GM23338 (cell line): ENCODE measurements at regions not wholly inside any gene's neighbourhood (a gene's known extent, or its start where the extent isn't known, plus 50 kb on each side); places are given as distances from the start of the nearest gene placed in this dataset.
"Not testable (repeated sequence)": the region's sequence is repeated elsewhere in the genome, so short reads cannot be mapped to it uniquely, and the experiment has no call there.

ENCODE experiments used
- ATAC-seq: fragments of 200-7000 bp; cut with Tn5 transposase; 3 replicates; pipeline ENCODE4 v1.9.1; 2020
- DNase-seq: peaks from one replicate; pipeline ENCODE4 v3.0.0-alpha.2; 2015; ENCODE audit warnings: low spot score
- H2AFZ ChIP-seq: fragments of 200-600 bp; sonication (generic); 2 replicates; pipeline ENCODE4 v1.8.0; 2016; ENCODE audit warnings: antibody characterized with exemption, mild to moderate bottlenecking, moderate library complexity
- H3F3A ChIP-seq: fragments of 200-600 bp; sonication (generic); replicated peaks from 2 replicates; pipeline ENCODE4 v1.8.0; 2017; ENCODE audit warnings: antibody characterized with exemption, mixed run types, low read depth
- H3K27ac ChIP-seq: fragments of 200-600 bp; sonication (generic); 2 replicates; pipeline ENCODE4 v1.6.1; 2016; ENCODE audit warnings: low read depth
- H3K27me3 ChIP-seq: fragments of 200-600 bp; sonication (generic); 2 replicates; pipeline ENCODE4 v1.8.0; 2016; ENCODE audit warnings: mild to moderate bottlenecking, mixed run types, moderate library complexity; ENCODE audit not compliant: insufficient read depth
- H3K36me3 ChIP-seq: fragments of 200-600 bp; sonication (generic); 2 replicates; pipeline ENCODE4 v1.8.0; 2016; ENCODE audit warnings: mild to moderate bottlenecking; ENCODE audit not compliant: insufficient read depth
- H3K4me1 ChIP-seq: fragments of 200-600 bp; sonication (generic); 2 replicates; pipeline ENCODE4 v1.8.0; 2016; ENCODE audit warnings: mild to moderate bottlenecking, moderate library complexity; ENCODE audit not compliant: insufficient read depth
- H3K4me2 ChIP-seq: fragments of 200-600 bp; sonication (generic); 2 replicates; pipeline ENCODE4 v1.7.1; 2017; ENCODE audit warnings: mixed run types
- H3K4me3 ChIP-seq: fragments of 200-600 bp; sonication (generic); 2 replicates; pipeline ENCODE4 v1.6.1; 2016; ENCODE audit warnings: mixed run types
- H3K79me2 ChIP-seq: fragments of 200-600 bp; sonication (generic); replicated peaks from 2 replicates; pipeline ENCODE4 v1.8.0; 2017; ENCODE audit warnings: mild to moderate bottlenecking; ENCODE audit not compliant: insufficient read depth
- H3K9me2 ChIP-seq: fragments of 200-600 bp; sonication (generic); 2 replicates; pipeline ENCODE4 v1.8.0; 2017; ENCODE audit not compliant: insufficient read depth
- H4K20me1 ChIP-seq: fragments of 200-600 bp; sonication (generic); replicated peaks from 2 replicates; pipeline ENCODE4 v1.8.0; 2017; ENCODE audit warnings: mild to moderate bottlenecking; ENCODE audit not compliant: insufficient read depth
- H3K27ac Mint-ChIP-seq: 2 replicates; pipeline ENCODE4 v1.8.0; 2020; ENCODE audit warnings: inconsistent platforms, mild to moderate bottlenecking, moderate library complexity, mixed read lengths
- H3K27me3 Mint-ChIP-seq: 3 replicates; pipeline ENCODE4 v1.8.0; 2022; ENCODE audit warnings: low read depth, mild to moderate bottlenecking, moderate library complexity, mixed read lengths, inconsistent platforms; ENCODE audit not compliant: insufficient read depth, poor library complexity
- H3K36me3 Mint-ChIP-seq: 3 replicates; pipeline ENCODE4 v1.8.0; 2021; ENCODE audit warnings: low read depth, mild to moderate bottlenecking, inconsistent platforms, moderate library complexity, mixed read lengths
- H3K4me1 Mint-ChIP-seq: 3 replicates; pipeline ENCODE4 v1.8.0; 2020; ENCODE audit warnings: mild to moderate bottlenecking, inconsistent platforms, mixed read lengths
- H3K4me3 Mint-ChIP-seq: 3 replicates; pipeline ENCODE4 v1.8.0; 2021; ENCODE audit warnings: moderate library complexity, mild to moderate bottlenecking, inconsistent platforms, mixed read lengths
- H3K9me3 Mint-ChIP-seq: 3 replicates; pipeline ENCODE4 v1.8.0; 2020; ENCODE audit warnings: moderate library complexity, mild to moderate bottlenecking, inconsistent platforms, mixed read lengths
- CREB1 ChIP-seq: fragments of 250-450 bp; sonication (Bioruptor Pico); IDR thresholded peaks from 2 replicates; pipeline ENCODE4 v1.5.0; 2020; ENCODE audit warnings: low read depth, mild to moderate bottlenecking, moderate library complexity
- JUNB ChIP-seq: IDR thresholded peaks from one replicate; pipeline ENCODE4 v1.6.1; 2016; ENCODE audit warnings: antibody characterized with exemption; ENCODE audit not compliant: unreplicated experiment
- NANOG ChIP-seq: IDR thresholded peaks from 2 replicates; pipeline ENCODE4 v1.6.1; 2016; ENCODE audit warnings: antibody characterized with exemption, borderline replicate concordance
- STAT1 ChIP-seq: IDR thresholded peaks from one replicate; pipeline ENCODE4 v1.6.1; 2016; ENCODE audit warnings: antibody characterized with exemption; ENCODE audit not compliant: unreplicated experiment
- ZNF114 ChIP-seq: fragments of 250-450 bp; sonication (Bioruptor Pico); IDR thresholded peaks from 2 replicates; pipeline ENCODE4 v1.5.0; 2020; ENCODE audit warnings: mild to moderate bottlenecking, moderate library complexity
- ZNF331 ChIP-seq: fragments of 250-450 bp; sonication (Bioruptor Pico); IDR thresholded peaks from 2 replicates; pipeline ENCODE4 v1.5.0; 2020; ENCODE audit warnings: low read depth, mild to moderate bottlenecking, moderate library complexity
- TF ChIP-seq, protein P1 (sequence below): IDR thresholded peaks from one replicate; pipeline ENCODE4 v1.6.1; 2018; ENCODE audit warnings: antibody characterized with exemption; ENCODE audit not compliant: unreplicated experiment
- TF ChIP-seq, protein P2 (sequence below): IDR thresholded peaks from 2 replicates; pipeline ENCODE4 v1.6.1; 2016; ENCODE audit warnings: antibody characterized with exemption
- TF ChIP-seq, protein P3 (sequence below): fragments of 250-450 bp; sonication (Bioruptor Pico); IDR thresholded peaks from 2 replicates; pipeline ENCODE4 v1.5.0; 2020; ENCODE audit warnings: mild to moderate bottlenecking, moderate library complexity
- TF ChIP-seq, protein P4 (sequence below), 2 experiments: fragments of 200-600 bp in 1 of 2; sonication (generic) in 1 of 2; conservative IDR thresholded peaks; 2 replicates each; pipeline versions ENCODE4 v1.5.1 to v1.6.1; 2016 to 2017; ENCODE audit warnings: antibody characterized with exemption in 2 of 2, low read depth in 2 of 2, mild to moderate bottlenecking in 2 of 2, moderate library complexity in 1 of 2

DNA sequence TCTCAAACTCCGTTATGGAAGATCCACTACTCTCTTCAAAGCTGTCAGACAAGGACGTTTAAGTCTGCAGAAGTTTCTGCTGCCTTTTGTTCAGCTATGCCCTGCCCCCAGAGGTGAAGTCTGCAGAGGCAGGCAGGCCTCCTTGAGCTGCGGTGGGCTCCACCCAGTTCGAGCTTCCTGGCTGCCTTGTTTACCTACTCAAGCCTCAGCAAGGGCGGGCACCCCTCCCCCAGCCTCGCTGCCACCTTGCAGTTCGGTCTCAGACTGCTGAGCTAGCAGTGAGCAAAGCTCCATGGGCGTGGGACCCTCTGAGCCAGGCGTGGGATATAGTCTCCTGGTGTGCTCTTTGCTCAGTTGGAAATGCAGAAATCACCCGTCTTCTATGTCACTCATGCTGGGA lies 65.4 kb downstream of the DSEL start:
- peaks cover 18% of the 10 kb centered on the region for H3K4me1 Mint-ChIP-seq
- peaks cover 22% of the 10 kb centered on the region for H3K9me3 Mint-ChIP-seq
- peaks cover 15% of the 10 kb centered on the region for H3K4me1 ChIP-seq
- H3K9me2 ChIP-seq, H3K27ac Mint-ChIP-seq, H3F3A ChIP-seq, H3K27me3 ChIP-seq, H3K36me3 ChIP-seq, H3K4me2 ChIP-seq, H3K4me3 Mint-ChIP-seq, H3K27ac ChIP-seq, H3K4me3 ChIP-seq, DNase-seq, H2AFZ ChIP-seq, H4K20me1 ChIP-seq, H3K27me3 Mint-ChIP-seq, H3K79me2 ChIP-seq, ATAC-seq: not testable (repeated sequence)
- H3K36me3 Mint-ChIP-seq, result peaks cover 17% of the 10 kb centered on the region

GRCh38 chr18:67433971-67434370 lies 82.5 kb downstream of the DSEL start:
- H2AFZ ChIP-seq, result no peak overlapping the region
- no peaks in the 10 kb centered on the region for H3K4me1 Mint-ChIP-seq
- ATAC-seq, result no peak
- TF ChIP-seq JUNB, result no peak
- TF ChIP-seq, protein P1, sequence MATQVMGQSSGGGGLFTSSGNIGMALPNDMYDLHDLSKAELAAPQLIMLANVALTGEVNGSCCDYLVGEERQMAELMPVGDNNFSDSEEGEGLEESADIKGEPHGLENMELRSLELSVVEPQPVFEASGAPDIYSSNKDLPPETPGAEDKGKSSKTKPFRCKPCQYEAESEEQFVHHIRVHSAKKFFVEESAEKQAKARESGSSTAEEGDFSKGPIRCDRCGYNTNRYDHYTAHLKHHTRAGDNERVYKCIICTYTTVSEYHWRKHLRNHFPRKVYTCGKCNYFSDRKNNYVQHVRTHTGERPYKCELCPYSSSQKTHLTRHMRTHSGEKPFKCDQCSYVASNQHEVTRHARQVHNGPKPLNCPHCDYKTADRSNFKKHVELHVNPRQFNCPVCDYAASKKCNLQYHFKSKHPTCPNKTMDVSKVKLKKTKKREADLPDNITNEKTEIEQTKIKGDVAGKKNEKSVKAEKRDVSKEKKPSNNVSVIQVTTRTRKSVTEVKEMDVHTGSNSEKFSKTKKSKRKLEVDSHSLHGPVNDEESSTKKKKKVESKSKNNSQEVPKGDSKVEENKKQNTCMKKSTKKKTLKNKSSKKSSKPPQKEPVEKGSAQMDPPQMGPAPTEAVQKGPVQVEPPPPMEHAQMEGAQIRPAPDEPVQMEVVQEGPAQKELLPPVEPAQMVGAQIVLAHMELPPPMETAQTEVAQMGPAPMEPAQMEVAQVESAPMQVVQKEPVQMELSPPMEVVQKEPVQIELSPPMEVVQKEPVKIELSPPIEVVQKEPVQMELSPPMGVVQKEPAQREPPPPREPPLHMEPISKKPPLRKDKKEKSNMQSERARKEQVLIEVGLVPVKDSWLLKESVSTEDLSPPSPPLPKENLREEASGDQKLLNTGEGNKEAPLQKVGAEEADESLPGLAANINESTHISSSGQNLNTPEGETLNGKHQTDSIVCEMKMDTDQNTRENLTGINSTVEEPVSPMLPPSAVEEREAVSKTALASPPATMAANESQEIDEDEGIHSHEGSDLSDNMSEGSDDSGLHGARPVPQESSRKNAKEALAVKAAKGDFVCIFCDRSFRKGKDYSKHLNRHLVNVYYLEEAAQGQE, result no peak
- no peak for TF ChIP-seq NANOG
- no peak for TF ChIP-seq CREB1 (CRISPR knock-in tag)
- TF ChIP-seq STAT1, result no peak
- TF ChIP-seq ZNF114 (CRISPR knock-in tag), result no peak
- TF ChIP-seq, protein P2, sequence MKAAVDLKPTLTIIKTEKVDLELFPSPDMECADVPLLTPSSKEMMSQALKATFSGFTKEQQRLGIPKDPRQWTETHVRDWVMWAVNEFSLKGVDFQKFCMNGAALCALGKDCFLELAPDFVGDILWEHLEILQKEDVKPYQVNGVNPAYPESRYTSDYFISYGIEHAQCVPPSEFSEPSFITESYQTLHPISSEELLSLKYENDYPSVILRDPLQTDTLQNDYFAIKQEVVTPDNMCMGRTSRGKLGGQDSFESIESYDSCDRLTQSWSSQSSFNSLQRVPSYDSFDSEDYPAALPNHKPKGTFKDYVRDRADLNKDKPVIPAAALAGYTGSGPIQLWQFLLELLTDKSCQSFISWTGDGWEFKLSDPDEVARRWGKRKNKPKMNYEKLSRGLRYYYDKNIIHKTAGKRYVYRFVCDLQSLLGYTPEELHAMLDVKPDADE, result no peak
- TF ChIP-seq, protein P3, sequence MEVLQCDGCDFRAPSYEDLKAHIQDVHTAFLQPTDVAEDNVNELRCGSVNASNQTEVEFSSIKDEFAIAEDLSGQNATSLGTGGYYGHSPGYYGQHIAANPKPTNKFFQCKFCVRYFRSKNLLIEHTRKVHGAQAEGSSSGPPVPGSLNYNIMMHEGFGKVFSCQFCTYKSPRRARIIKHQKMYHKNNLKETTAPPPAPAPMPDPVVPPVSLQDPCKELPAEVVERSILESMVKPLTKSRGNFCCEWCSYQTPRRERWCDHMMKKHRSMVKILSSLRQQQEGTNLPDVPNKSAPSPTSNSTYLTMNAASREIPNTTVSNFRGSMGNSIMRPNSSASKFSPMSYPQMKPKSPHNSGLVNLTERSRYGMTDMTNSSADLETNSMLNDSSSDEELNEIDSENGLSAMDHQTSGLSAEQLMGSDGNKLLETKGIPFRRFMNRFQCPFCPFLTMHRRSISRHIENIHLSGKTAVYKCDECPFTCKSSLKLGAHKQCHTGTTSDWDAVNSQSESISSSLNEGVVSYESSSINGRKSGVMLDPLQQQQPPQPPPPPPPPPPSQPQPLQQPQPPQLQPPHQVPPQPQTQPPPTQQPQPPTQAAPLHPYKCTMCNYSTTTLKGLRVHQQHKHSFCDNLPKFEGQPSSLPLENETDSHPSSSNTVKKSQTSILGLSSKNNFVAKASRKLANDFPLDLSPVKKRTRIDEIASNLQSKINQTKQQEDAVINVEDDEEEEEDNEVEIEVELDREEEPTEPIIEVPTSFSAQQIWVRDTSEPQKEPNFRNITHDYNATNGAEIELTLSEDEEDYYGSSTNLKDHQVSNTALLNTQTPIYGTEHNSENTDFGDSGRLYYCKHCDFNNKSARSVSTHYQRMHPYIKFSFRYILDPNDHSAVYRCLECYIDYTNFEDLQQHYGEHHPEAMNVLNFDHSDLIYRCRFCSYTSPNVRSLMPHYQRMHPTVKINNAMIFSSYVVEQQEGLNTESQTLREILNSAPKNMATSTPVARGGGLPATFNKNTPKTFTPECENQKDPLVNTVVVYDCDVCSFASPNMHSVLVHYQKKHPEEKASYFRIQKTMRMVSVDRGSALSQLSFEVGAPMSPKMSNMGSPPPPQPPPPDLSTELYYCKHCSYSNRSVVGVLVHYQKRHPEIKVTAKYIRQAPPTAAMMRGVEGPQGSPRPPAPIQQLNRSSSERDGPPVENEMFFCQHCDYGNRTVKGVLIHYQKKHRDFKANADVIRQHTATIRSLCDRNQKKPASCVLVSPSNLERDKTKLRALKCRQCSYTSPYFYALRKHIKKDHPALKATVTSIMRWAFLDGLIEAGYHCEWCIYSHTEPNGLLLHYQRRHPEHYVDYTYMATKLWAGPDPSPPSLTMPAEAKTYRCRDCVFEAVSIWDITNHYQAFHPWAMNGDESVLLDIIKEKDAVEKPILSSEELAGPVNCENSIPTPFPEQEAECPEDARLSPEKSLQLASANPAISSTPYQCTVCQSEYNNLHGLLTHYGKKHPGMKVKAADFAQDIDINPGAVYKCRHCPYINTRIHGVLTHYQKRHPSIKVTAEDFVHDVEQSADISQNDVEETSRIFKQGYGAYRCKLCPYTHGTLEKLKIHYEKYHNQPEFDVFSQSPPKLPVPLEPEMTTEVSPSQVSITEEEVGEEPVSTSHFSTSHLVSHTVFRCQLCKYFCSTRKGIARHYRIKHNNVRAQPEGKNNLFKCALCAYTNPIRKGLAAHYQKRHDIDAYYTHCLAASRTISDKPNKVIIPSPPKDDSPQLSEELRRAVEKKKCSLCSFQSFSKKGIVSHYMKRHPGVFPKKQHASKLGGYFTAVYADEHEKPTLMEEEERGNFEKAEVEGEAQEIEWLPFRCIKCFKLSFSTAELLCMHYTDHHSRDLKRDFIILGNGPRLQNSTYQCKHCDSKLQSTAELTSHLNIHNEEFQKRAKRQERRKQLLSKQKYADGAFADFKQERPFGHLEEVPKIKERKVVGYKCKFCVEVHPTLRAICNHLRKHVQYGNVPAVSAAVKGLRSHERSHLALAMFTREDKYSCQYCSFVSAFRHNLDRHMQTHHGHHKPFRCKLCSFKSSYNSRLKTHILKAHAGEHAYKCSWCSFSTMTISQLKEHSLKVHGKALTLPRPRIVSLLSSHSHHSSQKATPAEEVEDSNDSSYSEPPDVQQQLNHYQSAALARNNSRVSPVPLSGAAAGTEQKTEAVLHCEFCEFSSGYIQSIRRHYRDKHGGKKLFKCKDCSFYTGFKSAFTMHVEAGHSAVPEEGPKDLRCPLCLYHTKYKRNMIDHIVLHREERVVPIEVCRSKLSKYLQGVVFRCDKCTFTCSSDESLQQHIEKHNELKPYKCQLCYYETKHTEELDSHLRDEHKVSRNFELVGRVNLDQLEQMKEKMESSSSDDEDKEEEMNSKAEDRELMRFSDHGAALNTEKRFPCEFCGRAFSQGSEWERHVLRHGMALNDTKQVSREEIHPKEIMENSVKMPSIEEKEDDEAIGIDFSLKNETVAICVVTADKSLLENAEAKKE, result no peak
- no peak for TF ChIP-seq ZNF331 (CRISPR knock-in tag)
- TF ChIP-seq, protein P4, sequence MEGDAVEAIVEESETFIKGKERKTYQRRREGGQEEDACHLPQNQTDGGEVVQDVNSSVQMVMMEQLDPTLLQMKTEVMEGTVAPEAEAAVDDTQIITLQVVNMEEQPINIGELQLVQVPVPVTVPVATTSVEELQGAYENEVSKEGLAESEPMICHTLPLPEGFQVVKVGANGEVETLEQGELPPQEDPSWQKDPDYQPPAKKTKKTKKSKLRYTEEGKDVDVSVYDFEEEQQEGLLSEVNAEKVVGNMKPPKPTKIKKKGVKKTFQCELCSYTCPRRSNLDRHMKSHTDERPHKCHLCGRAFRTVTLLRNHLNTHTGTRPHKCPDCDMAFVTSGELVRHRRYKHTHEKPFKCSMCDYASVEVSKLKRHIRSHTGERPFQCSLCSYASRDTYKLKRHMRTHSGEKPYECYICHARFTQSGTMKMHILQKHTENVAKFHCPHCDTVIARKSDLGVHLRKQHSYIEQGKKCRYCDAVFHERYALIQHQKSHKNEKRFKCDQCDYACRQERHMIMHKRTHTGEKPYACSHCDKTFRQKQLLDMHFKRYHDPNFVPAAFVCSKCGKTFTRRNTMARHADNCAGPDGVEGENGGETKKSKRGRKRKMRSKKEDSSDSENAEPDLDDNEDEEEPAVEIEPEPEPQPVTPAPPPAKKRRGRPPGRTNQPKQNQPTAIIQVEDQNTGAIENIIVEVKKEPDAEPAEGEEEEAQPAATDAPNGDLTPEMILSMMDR (conservative IDR thresholded peaks at IDR 0.05; ENCODE audit: low read depth in 2 of 2), result no peak

More at GRCh38 chr18:67433971-67434370, 82.5 kb downstream of the DSEL start:
- H4K20me1 ChIP-seq, result no peaks in the 10 kb centered on the region
- no peak overlapping the region for H3K4me2 ChIP-seq
- peaks cover 2% of the 10 kb centered on the region; the same call in 1 of the 3 replicates for H3K9me3 Mint-ChIP-seq
- H3K4me3 ChIP-seq, result no peak overlapping the region
- H3K36me3 Mint-ChIP-seq, result peaks cover 5% of the 10 kb centered on the region; the same call in 2 of the 3 replicates
- H3K79me2 ChIP-seq, result no peaks in the 10 kb centered on the region
- no peak overlapping the region for H3K27ac ChIP-seq
- H3K27me3 ChIP-seq, result no peaks in the 10 kb centered on the region
- H3K9me2 ChIP-seq, result no peaks in the 10 kb centered on the region
- H3K36me3 ChIP-seq, result no peaks in the 10 kb centered on the region
- no peak overlapping the region for H3K27ac Mint-ChIP-seq
- H3K4me3 Mint-ChIP-seq, result no peak overlapping the region
- H3K4me1 ChIP-seq, result no peaks in the 10 kb centered on the region
- H3F3A ChIP-seq, result no peaks in the 10 kb centered on the region
- no peak for DNase-seq
- no peaks in the 10 kb centered on the region for H3K27me3 Mint-ChIP-seq
